SK-N-SH treated with all-trans-retinoic acid at 6 μM for 48 hours (cell line): ENCODE measurements at regions not wholly inside any gene's neighbourhood (a gene's known extent, or its start where the extent isn't known, plus 50 kb on each side); places are given as distances from the start of the nearest gene placed in this dataset.

Source experiments
- ARNTL ChIP-seq: fragments of 450-650 bp; formaldehyde crosslinking; IDR thresholded peaks from 2 replicates; pipeline ENCODE4 v1.5.0; 2020; ENCODE audit warnings: low read depth, mild to moderate bottlenecking, moderate library complexity, borderline replicate concordance
- POU6F1 ChIP-seq: fragments of 250-450 bp; sonication (Bioruptor Pico); IDR thresholded peaks from 2 replicates; pipeline ENCODE4 v1.8.0; 2021; ENCODE audit warnings: low read depth, mild to moderate bottlenecking, moderate library complexity, borderline replicate concordance
- ZC3H10 ChIP-seq: fragments of 250-450 bp; sonication (Bioruptor Pico); IDR thresholded peaks from 2 replicates; pipeline ENCODE4 v1.5.1; 2021; ENCODE audit warnings: mild to moderate bottlenecking, moderate library complexity
- ZFP3 ChIP-seq: fragments of 250-450 bp; sonication (Bioruptor Pico); IDR thresholded peaks from 2 replicates; pipeline ENCODE4 v1.5.0; 2020; ENCODE audit warnings: mild to moderate bottlenecking, moderate library complexity
- ZFP30 ChIP-seq: fragments of 450-650 bp; formaldehyde crosslinking; IDR thresholded peaks from 2 replicates; pipeline ENCODE4 v1.5.0; 2022; ENCODE audit warnings: mild to moderate bottlenecking, moderate library complexity
- ZNF565 ChIP-seq: fragments of 450-650 bp; formaldehyde crosslinking; conservative IDR thresholded peaks from 2 replicates; pipeline ENCODE4 v1.5.0; 2020; ENCODE audit warnings: low read depth, mild to moderate bottlenecking, moderate library complexity
- ZNF70 ChIP-seq: fragments of 450-650 bp; formaldehyde crosslinking; IDR thresholded peaks from 2 replicates; pipeline ENCODE4 v1.5.0; 2020; ENCODE audit warnings: mild to moderate bottlenecking, moderate library complexity
- ZNF8 ChIP-seq: fragments of 450-650 bp; formaldehyde crosslinking; IDR thresholded peaks from 2 replicates; pipeline ENCODE4 v1.5.0; 2020; ENCODE audit warnings: mild to moderate bottlenecking, moderate library complexity
- TF ChIP-seq, protein P1 (sequence below): fragments of 250-450 bp; sonication (Bioruptor Pico); IDR thresholded peaks from 2 replicates; pipeline ENCODE4 v1.8.0; 2020; ENCODE audit warnings: mild to moderate bottlenecking, moderate library complexity, borderline replicate concordance

GRCh38 chr18:22789052-22789451 lies 144.1 kb upstream of the RBBP8 start:
- no peak for TF ChIP-seq ARNTL (CRISPR knock-in tag)
- no peak for TF ChIP-seq ZC3H10 (CRISPR knock-in tag)
- no peak for TF ChIP-seq ZFP3 (CRISPR knock-in tag)
- no peak for TF ChIP-seq ZNF565 (CRISPR knock-in tag)
- no peak for TF ChIP-seq POU6F1 (CRISPR knock-in tag)
- TF ChIP-seq, protein P1, sequence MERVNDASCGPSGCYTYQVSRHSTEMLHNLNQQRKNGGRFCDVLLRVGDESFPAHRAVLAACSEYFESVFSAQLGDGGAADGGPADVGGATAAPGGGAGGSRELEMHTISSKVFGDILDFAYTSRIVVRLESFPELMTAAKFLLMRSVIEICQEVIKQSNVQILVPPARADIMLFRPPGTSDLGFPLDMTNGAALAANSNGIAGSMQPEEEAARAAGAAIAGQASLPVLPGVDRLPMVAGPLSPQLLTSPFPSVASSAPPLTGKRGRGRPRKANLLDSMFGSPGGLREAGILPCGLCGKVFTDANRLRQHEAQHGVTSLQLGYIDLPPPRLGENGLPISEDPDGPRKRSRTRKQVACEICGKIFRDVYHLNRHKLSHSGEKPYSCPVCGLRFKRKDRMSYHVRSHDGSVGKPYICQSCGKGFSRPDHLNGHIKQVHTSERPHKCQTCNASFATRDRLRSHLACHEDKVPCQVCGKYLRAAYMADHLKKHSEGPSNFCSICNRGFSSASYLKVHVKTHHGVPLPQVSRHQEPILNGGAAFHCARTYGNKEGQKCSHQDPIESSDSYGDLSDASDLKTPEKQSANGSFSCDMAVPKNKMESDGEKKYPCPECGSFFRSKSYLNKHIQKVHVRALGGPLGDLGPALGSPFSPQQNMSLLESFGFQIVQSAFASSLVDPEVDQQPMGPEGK: no peak
- no peak for TF ChIP-seq ZNF8 (CRISPR knock-in tag)
- no peak for TF ChIP-seq ZNF70 (CRISPR knock-in tag)
- TF ChIP-seq ZFP30: no peak
